ENCODE measurements at regions not wholly inside any gene's neighbourhood (a gene's known extent, or its start where the extent isn't known, plus 50 kb on each side); places are given as distances from the start of the nearest gene placed in this dataset.

GRCh38 chr10:10514797-10515196 lies 502.9 kb upstream of the CELF2 start:
- DNase-seq = no peak

GRCh38 chr10:10515479-10516204 lies 502.0 kb upstream of the CELF2 start:
- no peak for DNase-seq

GRCh38 chr10:10516346-10517130 lies 501.1 kb upstream of the CELF2 start:
- no peak for DNase-seq

GRCh38 chr10:10517866-10518265 lies 499.8 kb upstream of the CELF2 start:
- DNase-seq = no peak

GRCh38 chr10:10519674-10520073 lies 498.0 kb upstream of the CELF2 start:
- no peak for DNase-seq

- no peak for DNase-seq
Measured at GRCh38 chr10:10520491-10521385, 496.9 kb upstream of the CELF2 start.

- no peak for DNase-seq
Measured at GRCh38 chr10:10526846-10527245, 490.8 kb upstream of the CELF2 start.

GRCh38 chr10:10527861-10528562 lies 489.7 kb upstream of the CELF2 start:
- no peak for DNase-seq

- no peak for DNase-seq
Measured at GRCh38 chr10:10528563-10528910, 489.1 kb upstream of the CELF2 start.

- DNase-seq = no peak
Measured at GRCh38 chr10:10530313-10530712, 487.4 kb upstream of the CELF2 start.

- no peak for DNase-seq
Measured at GRCh38 chr10:10532236-10532635, 485.4 kb upstream of the CELF2 start.

- no peak for DNase-seq
Measured at GRCh38 chr10:10532826-10533225, 484.8 kb upstream of the CELF2 start.

- no peak for DNase-seq
Measured at GRCh38 chr10:10533437-10533836, 484.2 kb upstream of the CELF2 start.

- DNase-seq = no peak
Measured at GRCh38 chr10:10538326-10538725, 479.3 kb upstream of the CELF2 start.

- DNase-seq = no peak
Measured at GRCh38 chr10:10540398-10540797, 477.3 kb upstream of the CELF2 start.

- no peak for DNase-seq
Measured at GRCh38 chr10:10542477-10542876, 475.2 kb upstream of the CELF2 start.

GRCh38 chr10:10544890-10545289 lies 472.8 kb upstream of the CELF2 start:
- DNase-seq = no peak

GRCh38 chr10:10545771-10546170 lies 471.9 kb upstream of the CELF2 start:
- no peak for DNase-seq

GRCh38 chr10:10551596-10552301 lies 465.9 kb upstream of the CELF2 start:
- no peak for DNase-seq

- DNase-seq = no peak
Measured at GRCh38 chr10:10552948-10553347, 464.7 kb upstream of the CELF2 start.

- DNase-seq = no peak
Measured at GRCh38 chr10:10564081-10564794, 453.4 kb upstream of the CELF2 start.
